ENCODE measurements at regions not wholly inside any gene's neighbourhood (a gene's known extent, or its start where the extent isn't known, plus 50 kb on each side); places are given as distances from the start of the nearest gene placed in this dataset.

DNA sequence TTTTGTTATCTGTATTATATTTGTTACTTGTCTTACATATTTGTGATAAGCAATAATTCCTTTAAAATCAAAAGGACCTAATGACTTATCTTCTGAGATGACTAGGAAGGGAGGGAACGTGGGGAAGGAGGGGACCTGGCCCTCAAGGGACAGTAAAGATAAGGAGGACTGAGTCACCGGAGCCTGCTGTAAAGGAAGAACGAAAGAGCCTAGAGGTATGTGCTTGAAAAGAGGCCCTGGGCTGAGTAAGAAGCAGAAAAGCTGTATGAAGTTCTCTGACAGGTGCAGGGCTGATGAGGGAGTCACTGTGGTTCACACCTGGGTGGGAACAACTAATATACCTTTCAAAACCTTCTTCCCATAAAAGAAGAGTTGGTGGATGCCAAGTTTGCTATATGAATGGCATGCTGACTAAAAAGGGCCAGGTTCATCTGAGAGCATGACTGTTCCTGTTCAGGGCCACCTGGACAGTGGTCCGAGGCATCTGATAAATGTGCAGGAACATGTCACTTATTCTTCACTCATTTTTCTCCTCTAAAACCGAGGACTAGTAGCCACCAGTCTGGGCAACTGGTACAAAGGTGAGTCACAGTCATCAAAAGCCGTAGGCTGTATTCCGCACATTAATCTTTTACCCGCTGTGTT, 111.3 kb downstream of the TNFAIP3 start (continued):
- TF ChIP-seq MIER1 (IDR thresholded peaks at IDR 0.05; ENCODE audit: low read depth) (no peak), BRCA1 (IDR thresholded peaks at IDR 0.05) (no peak), BRCA1 (CRISPR knock-in tag; IDR thresholded peaks at IDR 0.05) (no peak), ARID1B (IDR thresholded peaks at IDR 0.05) (peak; percentile 90), TRIM24 (IDR thresholded peaks at IDR 0.05) (0 out of 4 replicates have a peak, but pooled peaks of 1 of the 2 experiments have one; percentile 25), JUNB (CRISPR knock-in tag; conservative IDR thresholded peaks at IDR 0.05) (no peak), NR2F6 (CRISPR knock-in tag; IDR thresholded peaks at IDR 0.05) (no peak), PTRF (tag; IDR thresholded peaks at IDR 0.05) (no peak), ZNF174 (CRISPR knock-in tag; IDR thresholded peaks at IDR 0.05) (no peak), ZNF274 (IDR thresholded peaks at IDR 0.05; ENCODE audit: borderline replicate concordance, low read depth, low read length) (no peak), YBX1 (IDR thresholded peaks at IDR 0.05) (no peak), RHOXF2B (CRISPR knock-in tag; conservative IDR thresholded peaks at IDR 0.05) (no peak), SMAD4 (CRISPR knock-in tag; conservative IDR thresholded peaks at IDR 0.05) (0 out of 2 replicates have a peak, but pooled peaks have one; percentile 19)
- TF ChIP-seq, protein P1, sequence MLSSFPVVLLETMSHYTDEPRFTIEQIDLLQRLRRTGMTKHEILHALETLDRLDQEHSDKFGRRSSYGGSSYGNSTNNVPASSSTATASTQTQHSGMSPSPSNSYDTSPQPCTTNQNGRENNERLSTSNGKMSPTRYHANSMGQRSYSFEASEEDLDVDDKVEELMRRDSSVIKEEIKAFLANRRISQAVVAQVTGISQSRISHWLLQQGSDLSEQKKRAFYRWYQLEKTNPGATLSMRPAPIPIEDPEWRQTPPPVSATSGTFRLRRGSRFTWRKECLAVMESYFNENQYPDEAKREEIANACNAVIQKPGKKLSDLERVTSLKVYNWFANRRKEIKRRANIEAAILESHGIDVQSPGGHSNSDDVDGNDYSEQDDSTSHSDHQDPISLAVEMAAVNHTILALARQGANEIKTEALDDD (IDR thresholded peaks at IDR 0.05) = peak; percentile 86
- TF ChIP-seq, protein P2, sequence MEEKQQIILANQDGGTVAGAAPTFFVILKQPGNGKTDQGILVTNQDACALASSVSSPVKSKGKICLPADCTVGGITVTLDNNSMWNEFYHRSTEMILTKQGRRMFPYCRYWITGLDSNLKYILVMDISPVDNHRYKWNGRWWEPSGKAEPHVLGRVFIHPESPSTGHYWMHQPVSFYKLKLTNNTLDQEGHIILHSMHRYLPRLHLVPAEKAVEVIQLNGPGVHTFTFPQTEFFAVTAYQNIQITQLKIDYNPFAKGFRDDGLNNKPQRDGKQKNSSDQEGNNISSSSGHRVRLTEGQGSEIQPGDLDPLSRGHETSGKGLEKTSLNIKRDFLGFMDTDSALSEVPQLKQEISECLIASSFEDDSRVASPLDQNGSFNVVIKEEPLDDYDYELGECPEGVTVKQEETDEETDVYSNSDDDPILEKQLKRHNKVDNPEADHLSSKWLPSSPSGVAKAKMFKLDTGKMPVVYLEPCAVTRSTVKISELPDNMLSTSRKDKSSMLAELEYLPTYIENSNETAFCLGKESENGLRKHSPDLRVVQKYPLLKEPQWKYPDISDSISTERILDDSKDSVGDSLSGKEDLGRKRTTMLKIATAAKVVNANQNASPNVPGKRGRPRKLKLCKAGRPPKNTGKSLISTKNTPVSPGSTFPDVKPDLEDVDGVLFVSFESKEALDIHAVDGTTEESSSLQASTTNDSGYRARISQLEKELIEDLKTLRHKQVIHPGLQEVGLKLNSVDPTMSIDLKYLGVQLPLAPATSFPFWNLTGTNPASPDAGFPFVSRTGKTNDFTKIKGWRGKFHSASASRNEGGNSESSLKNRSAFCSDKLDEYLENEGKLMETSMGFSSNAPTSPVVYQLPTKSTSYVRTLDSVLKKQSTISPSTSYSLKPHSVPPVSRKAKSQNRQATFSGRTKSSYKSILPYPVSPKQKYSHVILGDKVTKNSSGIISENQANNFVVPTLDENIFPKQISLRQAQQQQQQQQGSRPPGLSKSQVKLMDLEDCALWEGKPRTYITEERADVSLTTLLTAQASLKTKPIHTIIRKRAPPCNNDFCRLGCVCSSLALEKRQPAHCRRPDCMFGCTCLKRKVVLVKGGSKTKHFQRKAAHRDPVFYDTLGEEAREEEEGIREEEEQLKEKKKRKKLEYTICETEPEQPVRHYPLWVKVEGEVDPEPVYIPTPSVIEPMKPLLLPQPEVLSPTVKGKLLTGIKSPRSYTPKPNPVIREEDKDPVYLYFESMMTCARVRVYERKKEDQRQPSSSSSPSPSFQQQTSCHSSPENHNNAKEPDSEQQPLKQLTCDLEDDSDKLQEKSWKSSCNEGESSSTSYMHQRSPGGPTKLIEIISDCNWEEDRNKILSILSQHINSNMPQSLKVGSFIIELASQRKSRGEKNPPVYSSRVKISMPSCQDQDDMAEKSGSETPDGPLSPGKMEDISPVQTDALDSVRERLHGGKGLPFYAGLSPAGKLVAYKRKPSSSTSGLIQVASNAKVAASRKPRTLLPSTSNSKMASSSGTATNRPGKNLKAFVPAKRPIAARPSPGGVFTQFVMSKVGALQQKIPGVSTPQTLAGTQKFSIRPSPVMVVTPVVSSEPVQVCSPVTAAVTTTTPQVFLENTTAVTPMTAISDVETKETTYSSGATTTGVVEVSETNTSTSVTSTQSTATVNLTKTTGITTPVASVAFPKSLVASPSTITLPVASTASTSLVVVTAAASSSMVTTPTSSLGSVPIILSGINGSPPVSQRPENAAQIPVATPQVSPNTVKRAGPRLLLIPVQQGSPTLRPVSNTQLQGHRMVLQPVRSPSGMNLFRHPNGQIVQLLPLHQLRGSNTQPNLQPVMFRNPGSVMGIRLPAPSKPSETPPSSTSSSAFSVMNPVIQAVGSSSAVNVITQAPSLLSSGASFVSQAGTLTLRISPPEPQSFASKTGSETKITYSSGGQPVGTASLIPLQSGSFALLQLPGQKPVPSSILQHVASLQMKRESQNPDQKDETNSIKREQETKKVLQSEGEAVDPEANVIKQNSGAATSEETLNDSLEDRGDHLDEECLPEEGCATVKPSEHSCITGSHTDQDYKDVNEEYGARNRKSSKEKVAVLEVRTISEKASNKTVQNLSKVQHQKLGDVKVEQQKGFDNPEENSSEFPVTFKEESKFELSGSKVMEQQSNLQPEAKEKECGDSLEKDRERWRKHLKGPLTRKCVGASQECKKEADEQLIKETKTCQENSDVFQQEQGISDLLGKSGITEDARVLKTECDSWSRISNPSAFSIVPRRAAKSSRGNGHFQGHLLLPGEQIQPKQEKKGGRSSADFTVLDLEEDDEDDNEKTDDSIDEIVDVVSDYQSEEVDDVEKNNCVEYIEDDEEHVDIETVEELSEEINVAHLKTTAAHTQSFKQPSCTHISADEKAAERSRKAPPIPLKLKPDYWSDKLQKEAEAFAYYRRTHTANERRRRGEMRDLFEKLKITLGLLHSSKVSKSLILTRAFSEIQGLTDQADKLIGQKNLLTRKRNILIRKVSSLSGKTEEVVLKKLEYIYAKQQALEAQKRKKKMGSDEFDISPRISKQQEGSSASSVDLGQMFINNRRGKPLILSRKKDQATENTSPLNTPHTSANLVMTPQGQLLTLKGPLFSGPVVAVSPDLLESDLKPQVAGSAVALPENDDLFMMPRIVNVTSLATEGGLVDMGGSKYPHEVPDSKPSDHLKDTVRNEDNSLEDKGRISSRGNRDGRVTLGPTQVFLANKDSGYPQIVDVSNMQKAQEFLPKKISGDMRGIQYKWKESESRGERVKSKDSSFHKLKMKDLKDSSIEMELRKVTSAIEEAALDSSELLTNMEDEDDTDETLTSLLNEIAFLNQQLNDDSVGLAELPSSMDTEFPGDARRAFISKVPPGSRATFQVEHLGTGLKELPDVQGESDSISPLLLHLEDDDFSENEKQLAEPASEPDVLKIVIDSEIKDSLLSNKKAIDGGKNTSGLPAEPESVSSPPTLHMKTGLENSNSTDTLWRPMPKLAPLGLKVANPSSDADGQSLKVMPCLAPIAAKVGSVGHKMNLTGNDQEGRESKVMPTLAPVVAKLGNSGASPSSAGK (IDR thresholded peaks at IDR 0.05) = no peak; the same call in 1 of the 2 replicates
- TF ChIP-seq, protein P3, sequence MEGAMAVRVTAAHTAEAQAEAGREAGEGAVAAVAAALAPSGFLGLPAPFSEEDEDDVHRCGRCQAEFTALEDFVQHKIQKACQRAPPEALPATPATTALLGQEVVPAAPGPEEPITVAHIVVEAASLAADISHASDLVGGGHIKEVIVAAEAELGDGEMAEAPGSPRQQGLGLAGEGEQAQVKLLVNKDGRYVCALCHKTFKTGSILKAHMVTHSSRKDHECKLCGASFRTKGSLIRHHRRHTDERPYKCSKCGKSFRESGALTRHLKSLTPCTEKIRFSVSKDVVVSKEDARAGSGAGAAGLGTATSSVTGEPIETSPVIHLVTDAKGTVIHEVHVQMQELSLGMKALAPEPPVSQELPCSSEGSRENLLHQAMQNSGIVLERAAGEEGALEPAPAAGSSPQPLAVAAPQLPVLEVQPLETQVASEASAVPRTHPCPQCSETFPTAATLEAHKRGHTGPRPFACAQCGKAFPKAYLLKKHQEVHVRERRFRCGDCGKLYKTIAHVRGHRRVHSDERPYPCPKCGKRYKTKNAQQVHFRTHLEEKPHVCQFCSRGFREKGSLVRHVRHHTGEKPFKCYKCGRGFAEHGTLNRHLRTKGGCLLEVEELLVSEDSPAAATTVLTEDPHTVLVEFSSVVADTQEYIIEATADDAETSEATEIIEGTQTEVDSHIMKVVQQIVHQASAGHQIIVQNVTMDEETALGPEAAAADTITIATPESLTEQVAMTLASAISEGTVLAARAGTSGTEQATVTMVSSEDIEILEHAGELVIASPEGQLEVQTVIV (CRISPR knock-in tag; IDR thresholded peaks at IDR 0.05; ENCODE audit: borderline replicate concordance) = no peak

All from K562 (cell line).